OCI-LY7 (cell line): ENCODE measurements at regions not wholly inside any gene's neighbourhood (a gene's known extent, or its start where the extent isn't known, plus 50 kb on each side); places are given as distances from the start of the nearest gene placed in this dataset.

Experiments used
- EZH2phosphoT487 ChIP-seq: fragments of 200-600 bp; sonication (generic); IDR thresholded peaks from 2 replicates; pipeline ENCODE4 v1.6.1; 2018; ENCODE audit warnings: low read depth, borderline replicate concordance, mild to moderate bottlenecking, mixed run types, antibody characterized with exemption, low read length, moderate library complexity, mixed read lengths
- TF ChIP-seq, protein P1 (sequence below): fragments of 200-600 bp; sonication (generic); conservative IDR thresholded peaks from 2 replicates; pipeline ENCODE4 v1.5.1; 2014; ENCODE audit warnings: mild to moderate bottlenecking, antibody characterized with exemption, low read length, moderate library complexity, mixed read lengths

DNA sequence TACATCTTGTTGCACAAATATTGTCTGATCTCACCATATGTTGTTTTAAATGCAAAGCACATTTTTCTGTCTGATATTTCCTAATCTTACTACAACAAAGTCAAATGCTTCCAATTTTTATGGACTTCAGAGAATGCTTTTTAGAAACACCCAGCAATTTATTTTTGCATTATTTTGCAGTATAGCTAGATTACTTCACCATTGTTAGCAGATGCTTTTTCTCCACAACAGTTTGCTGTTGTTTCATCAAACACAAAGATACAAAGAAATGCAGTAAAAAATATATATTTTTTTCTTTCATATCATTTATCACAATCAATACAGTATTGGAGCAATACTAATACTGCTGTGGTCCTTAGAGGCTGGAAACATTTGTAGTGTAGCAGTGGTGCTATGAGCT lies 674.4 kb downstream of the TMTC2 start:
- TF ChIP-seq, protein P1, sequence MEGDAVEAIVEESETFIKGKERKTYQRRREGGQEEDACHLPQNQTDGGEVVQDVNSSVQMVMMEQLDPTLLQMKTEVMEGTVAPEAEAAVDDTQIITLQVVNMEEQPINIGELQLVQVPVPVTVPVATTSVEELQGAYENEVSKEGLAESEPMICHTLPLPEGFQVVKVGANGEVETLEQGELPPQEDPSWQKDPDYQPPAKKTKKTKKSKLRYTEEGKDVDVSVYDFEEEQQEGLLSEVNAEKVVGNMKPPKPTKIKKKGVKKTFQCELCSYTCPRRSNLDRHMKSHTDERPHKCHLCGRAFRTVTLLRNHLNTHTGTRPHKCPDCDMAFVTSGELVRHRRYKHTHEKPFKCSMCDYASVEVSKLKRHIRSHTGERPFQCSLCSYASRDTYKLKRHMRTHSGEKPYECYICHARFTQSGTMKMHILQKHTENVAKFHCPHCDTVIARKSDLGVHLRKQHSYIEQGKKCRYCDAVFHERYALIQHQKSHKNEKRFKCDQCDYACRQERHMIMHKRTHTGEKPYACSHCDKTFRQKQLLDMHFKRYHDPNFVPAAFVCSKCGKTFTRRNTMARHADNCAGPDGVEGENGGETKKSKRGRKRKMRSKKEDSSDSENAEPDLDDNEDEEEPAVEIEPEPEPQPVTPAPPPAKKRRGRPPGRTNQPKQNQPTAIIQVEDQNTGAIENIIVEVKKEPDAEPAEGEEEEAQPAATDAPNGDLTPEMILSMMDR: no peak
- no peak for TF ChIP-seq EZH2phosphoT487
